A673 (cell line): ENCODE measurements at regions not wholly inside any gene's neighbourhood (a gene's known extent, or its start where the extent isn't known, plus 50 kb on each side); places are given as distances from the start of the nearest gene placed in this dataset.

Experiments
- BruUV-seq: library from RNA; stranded (reverse); fragments of 400-500 nt; replicated peaks from 2 replicates; lab custom pipeline; 2021; lab: Mats Ljungman, UMichigan
- CTCF ChIA-PET: fragments of 300-600 bp; sonication (Branson Sonifier 250); formaldehyde crosslinking; loops from one replicate; lab custom pipeline; 2022; ENCODE audit warnings: antibody characterized with exemption; lab: Charles Lee
- POLR2A ChIA-PET: fragments of 300-600 bp; sonication (Branson Sonifier 250); formaldehyde crosslinking; loops from one replicate; lab custom pipeline; 2022; ENCODE audit warnings: antibody characterized with exemption; ENCODE audit not compliant: low non-redundant PET; lab: Charles Lee
- DNase-seq: peaks from one replicate; pipeline ENCODE4 v3.0.0-alpha.2; 2015; ENCODE audit warnings: low spot score
- H3K27ac ChIP-seq: fragments of 200-600 bp; sonication (generic); 2 replicates; pipeline ENCODE4 v1.5.1; 2016; ENCODE audit warnings: mixed run types, low read depth, mild to moderate bottlenecking, mixed read lengths, antibody characterized with exemption, low read length; ENCODE audit not compliant: poor library complexity, severe bottlenecking
- H3K27me3 ChIP-seq: fragments of 200-600 bp; sonication (generic); replicated peaks from 2 replicates; pipeline ENCODE4 v1.6.1; 2017; ENCODE audit warnings: mixed run types, low read depth, mild to moderate bottlenecking, mixed read lengths, antibody characterized with exemption, low read length; ENCODE audit not compliant: insufficient read depth, poor library complexity
- H3K36me3 ChIP-seq: fragments of 200-600 bp; sonication (generic); 2 replicates; pipeline ENCODE4 v1.6.1; 2016; ENCODE audit warnings: mixed run types, mild to moderate bottlenecking, mixed read lengths, antibody characterized with exemption, low read length; ENCODE audit not compliant: insufficient read depth, poor library complexity, severe bottlenecking
- H3K4me1 ChIP-seq: fragments of 200-600 bp; sonication (generic); 2 replicates; pipeline ENCODE4 v1.6.1; 2017; ENCODE audit warnings: mixed run types, mild to moderate bottlenecking, mixed read lengths, antibody characterized with exemption, low read length; ENCODE audit not compliant: insufficient read depth, poor library complexity, severe bottlenecking
- H3K4me3 ChIP-seq: fragments of 200-600 bp; sonication (generic); 2 replicates; pipeline ENCODE4 v1.5.1; 2016; ENCODE audit warnings: low read depth, mixed run types, mild to moderate bottlenecking, mixed read lengths, low read length; ENCODE audit not compliant: poor library complexity, severe bottlenecking
- H3K9me3 ChIP-seq: fragments of 200-600 bp; sonication (generic); 2 replicates; pipeline ENCODE4 v1.6.1; 2016; ENCODE audit warnings: mixed run types, low read depth, mild to moderate bottlenecking, mixed read lengths, antibody characterized with exemption, low read length; ENCODE audit not compliant: poor library complexity, severe bottlenecking
- EZH2 ChIP-seq: fragments of 200-600 bp; sonication (generic); IDR thresholded peaks from 2 replicates; pipeline ENCODE4 v1.6.1; 2017; ENCODE audit warnings: borderline replicate concordance, low read depth, mild to moderate bottlenecking, mixed read lengths, antibody characterized with exemption, low read length; ENCODE audit not compliant: poor library complexity, severe bottlenecking
- intact Hi-C: fragments of 100-400 bp; cut with micrococcal nuclease; formaldehyde crosslinking; loops from one replicate; pipeline ENCODE4 v1.10.0; 2022; ENCODE audit not compliant: unreplicated experiment
- TF ChIP-seq, protein P1 (sequence below): fragments of 300-800, 200-600 bp; sonication (generic); conservative IDR thresholded peaks from 2 replicates; pipeline ENCODE4 v1.5.1; 2017; ENCODE audit warnings: low read depth, mild to moderate bottlenecking, antibody characterized with exemption, low read length, moderate library complexity, mixed read lengths

DNA sequence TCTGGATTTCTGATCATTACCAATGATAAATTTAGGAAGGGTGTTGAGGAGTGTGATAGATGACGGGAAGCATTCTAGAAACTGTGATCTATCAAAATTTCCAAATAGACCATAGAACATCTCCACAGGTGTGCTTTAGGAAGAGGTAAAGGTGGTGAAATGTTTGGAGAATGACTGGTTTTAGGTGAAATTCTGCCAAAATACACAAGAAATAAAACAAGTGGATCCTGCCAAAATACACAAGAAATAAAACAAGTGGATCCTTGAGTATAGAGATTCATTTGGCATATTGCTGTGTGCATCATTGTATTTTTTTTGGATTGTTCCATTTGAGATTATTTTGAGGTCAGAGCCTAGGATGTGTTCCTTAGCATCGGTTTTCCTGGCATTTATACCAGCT, 88.3 kb upstream of the CTNND2 start:
- intact Hi-C loops, result no loop called here
- TF ChIP-seq, protein P1, sequence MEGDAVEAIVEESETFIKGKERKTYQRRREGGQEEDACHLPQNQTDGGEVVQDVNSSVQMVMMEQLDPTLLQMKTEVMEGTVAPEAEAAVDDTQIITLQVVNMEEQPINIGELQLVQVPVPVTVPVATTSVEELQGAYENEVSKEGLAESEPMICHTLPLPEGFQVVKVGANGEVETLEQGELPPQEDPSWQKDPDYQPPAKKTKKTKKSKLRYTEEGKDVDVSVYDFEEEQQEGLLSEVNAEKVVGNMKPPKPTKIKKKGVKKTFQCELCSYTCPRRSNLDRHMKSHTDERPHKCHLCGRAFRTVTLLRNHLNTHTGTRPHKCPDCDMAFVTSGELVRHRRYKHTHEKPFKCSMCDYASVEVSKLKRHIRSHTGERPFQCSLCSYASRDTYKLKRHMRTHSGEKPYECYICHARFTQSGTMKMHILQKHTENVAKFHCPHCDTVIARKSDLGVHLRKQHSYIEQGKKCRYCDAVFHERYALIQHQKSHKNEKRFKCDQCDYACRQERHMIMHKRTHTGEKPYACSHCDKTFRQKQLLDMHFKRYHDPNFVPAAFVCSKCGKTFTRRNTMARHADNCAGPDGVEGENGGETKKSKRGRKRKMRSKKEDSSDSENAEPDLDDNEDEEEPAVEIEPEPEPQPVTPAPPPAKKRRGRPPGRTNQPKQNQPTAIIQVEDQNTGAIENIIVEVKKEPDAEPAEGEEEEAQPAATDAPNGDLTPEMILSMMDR, result no peak
- no peak for TF ChIP-seq EZH2
- no TSS peak for BruUV-seq
- H3K36me3 ChIP-seq, result no peaks in the 10 kb centered on the region
- H3K4me3 ChIP-seq, result no peak overlapping the region
- H3K4me1 ChIP-seq, result no peaks in the 10 kb centered on the region
- peaks cover 22% of the 10 kb centered on the region for H3K9me3 ChIP-seq
- no peak for DNase-seq
- no peak overlapping the region for H3K27ac ChIP-seq
- CTCF ChIA-PET, result no interaction called here
- POLR2A ChIA-PET, result no interaction called here
- no peaks in the 10 kb centered on the region for H3K27me3 ChIP-seq

- intact Hi-C loops, result no loop called here
- H3K27me3 ChIP-seq, result no peaks in the 10 kb centered on the region
- no peak overlapping the region for H3K27ac ChIP-seq
- no peak for DNase-seq
- H3K36me3 ChIP-seq, result no peaks in the 10 kb centered on the region
- ChIA-PET POLR2A (no interaction called here), CTCF (no interaction called here)
- no peak overlapping the region for H3K4me3 ChIP-seq
- no TSS peak for BruUV-seq
- no peaks in the 10 kb centered on the region for H3K4me1 ChIP-seq
- TF ChIP-seq, protein P1, result no peak
- H3K9me3 ChIP-seq, result peaks cover 9% of the 10 kb centered on the region
Observed at GRCh38 chr5:11985993-11986392, 81.7 kb upstream of the CTNND2 start.

GRCh38 chr5:11984196-11984595, 80.0 kb upstream of the CTNND2 start:
- Histone ChIP-seq H3K4me1 (no peaks in the 10 kb centered on the region), H3K36me3 (no peaks in the 10 kb centered on the region), H3K9me3 (peaks cover 9% of the 10 kb centered on the region), H3K4me3 (no peak overlapping the region), H3K27ac (no peak overlapping the region), H3K27me3 (no peaks in the 10 kb centered on the region)
- BruUV-seq, result no TSS peak
- no peak for DNase-seq
- intact Hi-C loops, result no loop called here
- TF ChIP-seq EZH2, result no peak
- TF ChIP-seq, protein P1, result no peak
- ChIA-PET POLR2A (no interaction called here), CTCF (no interaction called here)
